ENCODE measurements at regions not wholly inside any gene's neighbourhood (a gene's known extent, or its start where the extent isn't known, plus 50 kb on each side); places are given as distances from the start of the nearest gene placed in this dataset.

GRCh38 chr12:115335048-115335447 lies 651.1 kb upstream of the TBX3 start:
- Histone ChIP-seq H3K27me3 (ENCODE audit: insufficient read depth in 3 of 3, low read length in 2 of 3) (no peaks in the 10 kb centered on the region), H3K4me1 (peaks cover 4% of the 10 kb centered on the region), H3K4me3 (no peak overlapping the region), H3K36me3 (ENCODE audit: insufficient read depth in 1 of 2, low read depth in 1 of 2) (no peaks in the 10 kb centered on the region), H3K9me3 (no peaks in the 10 kb centered on the region), H3K27ac (no peak overlapping the region)
- intact Hi-C loops (cut with DNase I), result loop anchor here in 1 of 2 donors (10.0 kb wide), 1 partner anchor 660 kb away; no protein-coding TSS in a partner anchor
- ATAC-seq, result peak in 1 of 4 donors; percentile 12
- peak in 1 of 2 donors; percentile 65 for DNase-seq
- 57 to 71% (median 64%) methylated on average over 2 of the region's 2 CpGs for WGBS, 3 donors
- TF ChIP-seq CTCF (IDR thresholded peaks at IDR 0.05), result no peak

DNA sequence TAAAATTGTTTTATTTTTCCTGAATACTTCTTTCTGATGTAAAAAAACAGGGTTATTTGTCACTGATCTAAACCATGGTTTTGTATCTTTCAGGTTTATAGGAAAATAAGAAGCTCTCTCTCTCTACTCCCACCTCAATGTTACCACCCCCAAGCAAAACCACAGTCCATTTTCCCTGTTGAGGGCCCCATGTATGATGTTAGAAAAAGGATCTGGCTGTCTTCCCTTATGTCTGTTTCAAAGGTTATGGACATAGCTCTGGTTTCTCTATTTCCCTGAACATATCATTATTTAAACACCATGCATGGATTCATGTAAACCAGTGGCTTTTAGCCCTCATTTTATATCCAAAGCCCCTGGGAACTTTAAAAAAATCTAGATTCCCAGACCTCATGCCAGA lies 649.0 kb upstream of the TBX3 start:
- Histone ChIP-seq H3K27ac (no peak overlapping the region), H3K27me3 (ENCODE audit: insufficient read depth in 3 of 3, low read length in 2 of 3) (no peaks in the 10 kb centered on the region), H3K4me3 (no peak overlapping the region), H3K4me1 (peaks cover 4% of the 10 kb centered on the region), H3K36me3 (ENCODE audit: insufficient read depth in 1 of 2, low read depth in 1 of 2) (no peaks in the 10 kb centered on the region), H3K9me3 (no peaks in the 10 kb centered on the region)
- intact Hi-C loops (cut with DNase I), result loop anchor here in 1 of 2 donors (10.0 kb wide), 1 partner anchor 658 kb away; no protein-coding TSS in a partner anchor
- ATAC-seq, result no peak
- TF ChIP-seq CTCF (IDR thresholded peaks at IDR 0.05), result no peak
- DNase-seq, result no peak

GRCh38 chr12:115325858-115326257 lies 641.9 kb upstream of the TBX3 start:
- TF ChIP-seq CTCF (IDR thresholded peaks at IDR 0.05), result no peak
- Histone ChIP-seq H3K27me3 (ENCODE audit: insufficient read depth in 3 of 3, low read length in 2 of 3) (no peaks in the 10 kb centered on the region), H3K4me3 (no peak overlapping the region), H3K9me3 (no peaks in the 10 kb centered on the region), H3K4me1 (no peaks in the 10 kb centered on the region), H3K36me3 (ENCODE audit: insufficient read depth in 1 of 2, low read depth in 1 of 2) (no peaks in the 10 kb centered on the region), H3K27ac (no peak overlapping the region)
- DNase-seq (no peak), ATAC-seq (no peak)
- 62 to 87% (median 64%) methylated on average over 3 of the region's 3 CpGs for WGBS, 3 donors
- intact Hi-C loops (cut with DNase I), result no loop called here

- H3K4me3 ChIP-seq, result no peak overlapping the region
- intact Hi-C loops (cut with DNase I), result no loop called here
- no peaks in the 10 kb centered on the region for H3K27me3 ChIP-seq (ENCODE audit: insufficient read depth in 3 of 3, low read length in 2 of 3)
- no peak for ATAC-seq
- no peaks in the 10 kb centered on the region for H3K9me3 ChIP-seq
- H3K4me1 ChIP-seq, result no peaks in the 10 kb centered on the region
- no peaks in the 10 kb centered on the region for H3K36me3 ChIP-seq (ENCODE audit: insufficient read depth in 1 of 2, low read depth in 1 of 2)
- TF ChIP-seq CTCF (IDR thresholded peaks at IDR 0.05), result no peak
- 21 to 42% (median 28%) methylated on average over 5 of the region's 5 CpGs for WGBS, 3 donors
- H3K27ac ChIP-seq, result no peak overlapping the region
- DNase-seq, result no peak
Measured at GRCh38 chr12:115324949-115325593, 641.1 kb upstream of the TBX3 start.

Data from psoas muscle (tissue), 7 donors.